PC-9 (cell line): ENCODE measurements at regions not wholly inside any gene's neighbourhood (a gene's known extent, or its start where the extent isn't known, plus 50 kb on each side); places are given as distances from the start of the nearest gene placed in this dataset.
"Not testable (repeated sequence)": the region's sequence is repeated elsewhere in the genome, so short reads cannot be mapped to it uniquely, and the experiment has no call there.

ENCODE experiments used
- CTCF ChIP-seq: fragments of 200-600 bp; sonication (generic); conservative IDR thresholded peaks from 2 replicates; pipeline ENCODE4 v1.6.1; 2017; ENCODE audit warnings: mixed run types, antibody characterized with exemption, mild to moderate bottlenecking, moderate library complexity
- EZH2 ChIP-seq: fragments of 200-600 bp; sonication (generic); IDR thresholded peaks from 2 replicates; pipeline ENCODE4 v1.8.0; 2017; ENCODE audit warnings: antibody characterized with exemption, low read depth

- TF ChIP-seq CTCF, EZH2: not testable (repeated sequence)
These were observed 311.4 kb upstream of the ZNF337 start for GRCh38 chr20:26008026-26008425.
